ENCODE measurements at regions not wholly inside any gene's neighbourhood (a gene's known extent, or its start where the extent isn't known, plus 50 kb on each side); places are given as distances from the start of the nearest gene placed in this dataset.

DNA sequence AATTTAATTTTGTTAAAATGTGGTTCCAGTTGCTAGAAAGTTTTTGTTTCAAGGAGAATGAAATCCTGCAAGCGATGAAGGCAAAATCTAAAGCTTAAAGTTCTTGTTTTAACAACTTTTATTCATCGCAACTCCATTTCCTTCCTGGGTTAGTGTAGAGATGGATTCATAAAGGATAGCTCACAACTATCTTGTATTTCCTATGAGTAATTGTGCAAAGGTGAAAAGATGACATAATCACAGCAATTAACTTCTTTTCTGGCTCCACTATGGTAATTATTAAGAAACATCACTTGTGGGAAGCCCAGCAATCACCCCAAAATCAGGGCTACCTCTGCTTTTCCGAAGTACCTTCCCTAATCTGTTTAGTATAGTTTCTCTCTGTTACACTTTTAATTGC is 80.8 kb upstream of the SEMA6A start:
- TF ChIP-seq CTCF (IDR thresholded peaks at IDR 0.05; ENCODE audit: low read depth, low read length), result no peak

GRCh38 chr5:116654925-116655324 is 80.3 kb upstream of the SEMA6A start:
- no peak overlapping the region for H3K4me3 ChIP-seq (replicated peaks in 1 of 2; ENCODE audit: low read depth in 2 of 2, low read length in 2 of 2)
- no peak for TF ChIP-seq CTCF (IDR thresholded peaks at IDR 0.05; ENCODE audit: low read depth, low read length)
- no peak for DNase-seq (ENCODE audit: low read depth in 2 of 2)

More for the DNA sequence above, 80.8 kb upstream of the SEMA6A start:
- DNase-seq (ENCODE audit: low read depth in 2 of 2), result no peak
- H3K4me3 ChIP-seq (replicated peaks in 1 of 2; ENCODE audit: low read depth in 2 of 2, low read length in 2 of 2), result no peak overlapping the region

DNA sequence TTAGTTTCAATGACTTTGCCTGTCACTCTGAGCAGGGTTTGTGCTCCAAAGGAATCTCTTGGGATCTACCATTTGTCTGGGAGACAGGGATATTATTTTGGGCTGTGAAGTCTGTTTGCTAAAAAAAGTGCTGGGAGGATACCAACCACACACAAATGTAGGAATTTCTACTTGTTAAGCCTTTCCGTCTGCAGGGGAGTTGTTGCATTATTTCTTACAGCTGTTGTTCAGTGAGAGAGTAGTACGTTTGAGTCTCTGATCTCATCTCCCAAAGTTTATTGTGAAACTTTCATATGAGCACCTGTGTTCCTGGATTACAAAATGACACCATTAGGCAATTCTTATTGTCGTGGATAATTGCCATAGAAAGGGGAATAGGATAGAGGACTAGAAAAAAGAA is 78.3 kb upstream of the SEMA6A start:
- peak; percentile 4 to 63 for DNase-seq (ENCODE audit: low read depth in 2 of 2)

GRCh38 chr5:116652196-116652729 is 77.6 kb upstream of the SEMA6A start:
- DNase-seq (ENCODE audit: low read depth in 2 of 2), result peak; percentile 56 to 72
- no peak overlapping the region for H3K4me3 ChIP-seq (replicated peaks in 1 of 2; ENCODE audit: low read depth in 2 of 2, low read length in 2 of 2)
- TF ChIP-seq CTCF (IDR thresholded peaks at IDR 0.05; ENCODE audit: low read depth, low read length), result no peak

More for the DNA sequence above, 78.3 kb upstream of the SEMA6A start:
- H3K4me3 ChIP-seq (replicated peaks in 1 of 2; ENCODE audit: low read depth in 2 of 2, low read length in 2 of 2), result no peak overlapping the region
- TF ChIP-seq CTCF (IDR thresholded peaks at IDR 0.05; ENCODE audit: low read depth, low read length), result no peak

GRCh38 chr5:116651653-116652052 is 77.0 kb upstream of the SEMA6A start:
- no peak overlapping the region for H3K4me3 ChIP-seq (replicated peaks in 1 of 2; ENCODE audit: low read depth in 2 of 2, low read length in 2 of 2)
- no peak for DNase-seq (ENCODE audit: low read depth in 2 of 2)
- no peak for TF ChIP-seq CTCF (IDR thresholded peaks at IDR 0.05; ENCODE audit: low read depth, low read length)

- no peak for TF ChIP-seq CTCF (IDR thresholded peaks at IDR 0.05; ENCODE audit: low read depth, low read length)
- no peak overlapping the region for H3K4me3 ChIP-seq (replicated peaks in 1 of 2; ENCODE audit: low read depth in 2 of 2, low read length in 2 of 2)
- DNase-seq (ENCODE audit: low read depth in 2 of 2), result no peak
Measured at GRCh38 chr5:116650964-116651363, 76.3 kb upstream of the SEMA6A start.

DNA sequence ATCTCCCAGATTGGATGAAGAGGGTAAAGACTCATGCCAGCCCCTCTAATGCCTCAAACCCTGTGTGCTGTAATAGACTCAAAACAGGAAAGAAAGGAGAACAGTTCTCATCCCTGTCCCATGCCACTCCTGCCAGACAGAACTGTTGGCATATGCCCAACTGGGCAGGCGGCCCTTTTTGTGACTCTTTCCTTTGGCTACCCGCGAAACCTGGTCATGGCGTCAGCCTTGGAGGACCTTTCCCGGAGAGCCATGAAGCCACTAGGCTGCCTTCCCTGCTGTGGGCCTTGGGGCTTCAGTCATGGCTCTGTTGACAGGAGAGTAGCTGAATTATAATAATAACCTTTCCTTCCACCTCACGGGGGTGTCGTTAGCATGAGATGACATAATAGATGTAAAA is 75.9 kb upstream of the SEMA6A start:
- DNase-seq (ENCODE audit: low read depth in 2 of 2), result no peak
- TF ChIP-seq CTCF (IDR thresholded peaks at IDR 0.05; ENCODE audit: low read depth, low read length), result no peak
- H3K4me3 ChIP-seq (replicated peaks in 1 of 2; ENCODE audit: low read depth in 2 of 2, low read length in 2 of 2), result no peak overlapping the region
